ENCODE measurements at regions not wholly inside any gene's neighbourhood (a gene's known extent, or its start where the extent isn't known, plus 50 kb on each side); places are given as distances from the start of the nearest gene placed in this dataset.

DNA sequence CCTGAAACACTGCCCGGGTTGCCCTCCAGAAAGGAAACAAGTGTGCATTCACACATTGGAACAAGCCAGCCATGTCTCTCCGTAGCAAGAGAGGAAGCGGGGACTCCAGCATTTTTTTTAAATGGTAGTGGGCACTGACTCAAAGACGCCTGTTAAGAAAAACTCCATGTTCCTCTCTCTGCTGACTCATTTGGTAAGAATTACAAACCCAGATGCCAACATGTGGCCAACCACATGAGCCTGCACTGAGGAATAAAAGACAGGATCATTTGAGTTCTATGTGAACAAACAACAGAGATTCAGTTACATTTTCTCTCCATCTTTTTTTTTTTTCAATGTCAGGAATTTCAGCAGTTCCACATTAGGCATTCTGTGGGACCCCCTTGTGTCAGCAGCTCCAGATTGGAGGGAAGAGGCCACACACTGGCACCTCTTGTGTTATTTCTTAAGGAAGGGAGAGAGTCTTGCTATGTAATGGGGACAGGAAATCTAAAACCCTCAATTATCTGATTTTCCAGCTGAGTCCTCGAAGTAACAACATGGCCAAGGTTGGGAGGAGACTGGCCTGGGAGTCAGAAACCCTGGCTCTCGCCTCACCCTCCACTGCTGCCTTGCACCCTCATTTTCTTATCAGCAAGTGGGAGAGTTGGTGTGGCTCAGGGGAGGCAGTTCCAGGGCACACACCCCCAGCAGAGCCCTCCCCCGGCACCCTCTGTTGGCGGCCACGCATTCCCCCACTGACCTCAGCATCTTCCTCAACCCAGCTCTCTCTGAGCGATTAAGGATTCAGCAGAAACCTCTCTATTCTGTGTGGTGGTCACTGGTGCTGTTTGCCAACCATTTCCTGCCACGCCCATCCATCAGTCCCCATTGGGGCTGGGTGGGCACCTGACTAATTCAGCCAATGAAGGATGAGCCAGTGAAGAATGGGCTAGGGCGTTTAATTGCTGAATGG lies 173.0 kb downstream of the FOXL1 start:
- DNase-seq = no peak

DNA sequence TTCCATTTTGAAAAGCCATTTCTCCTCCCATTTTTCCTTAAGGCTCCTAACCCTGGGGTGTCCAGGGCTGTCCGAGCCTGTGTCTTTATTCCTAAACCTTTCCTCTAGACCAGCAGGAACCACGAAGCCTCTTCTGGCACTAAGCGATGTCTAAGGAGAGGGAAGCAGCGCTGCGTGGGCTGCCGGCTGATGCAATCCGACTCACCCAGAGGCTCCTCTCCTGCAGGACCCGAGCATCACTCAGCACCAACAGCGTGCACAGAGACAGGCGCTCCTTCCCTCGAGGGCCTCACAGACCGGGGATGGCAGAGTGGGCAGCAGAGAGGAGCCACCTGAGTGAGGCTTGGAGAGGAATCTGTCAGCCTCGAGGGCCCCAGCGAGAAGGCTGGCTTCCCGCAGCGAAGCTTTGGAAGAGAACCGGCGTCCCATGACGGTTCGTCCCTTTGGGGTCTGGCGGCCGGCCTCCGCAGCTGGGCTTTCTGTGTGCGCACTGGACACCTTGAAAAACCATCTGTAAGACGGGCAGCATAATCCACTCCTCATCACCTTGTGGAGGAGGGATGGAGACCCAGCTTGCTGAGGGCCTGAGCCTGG lies 174.3 kb downstream of the FOXL1 start:
- no peak for DNase-seq

DNA sequence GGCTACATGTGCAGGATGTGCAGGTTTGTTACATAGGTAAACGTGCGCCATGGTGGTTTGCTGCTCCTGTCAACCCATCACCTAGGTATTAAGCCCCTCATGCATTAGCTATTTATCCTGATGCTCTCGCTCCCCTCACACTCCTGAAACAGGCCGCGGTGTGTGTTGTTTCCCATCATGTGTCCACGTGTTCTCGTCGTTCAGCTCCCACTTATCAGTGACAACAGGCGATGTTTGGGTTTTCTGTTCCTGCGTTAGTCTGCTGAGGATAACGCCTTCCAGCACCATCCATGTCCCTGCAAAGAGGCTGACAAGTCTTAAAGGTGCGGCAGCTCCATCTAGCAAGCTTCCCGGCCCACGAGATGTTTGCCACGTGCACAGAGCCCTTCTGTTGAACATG lies 175.1 kb downstream of the FOXL1 start:
- no peak for DNase-seq

DNA sequence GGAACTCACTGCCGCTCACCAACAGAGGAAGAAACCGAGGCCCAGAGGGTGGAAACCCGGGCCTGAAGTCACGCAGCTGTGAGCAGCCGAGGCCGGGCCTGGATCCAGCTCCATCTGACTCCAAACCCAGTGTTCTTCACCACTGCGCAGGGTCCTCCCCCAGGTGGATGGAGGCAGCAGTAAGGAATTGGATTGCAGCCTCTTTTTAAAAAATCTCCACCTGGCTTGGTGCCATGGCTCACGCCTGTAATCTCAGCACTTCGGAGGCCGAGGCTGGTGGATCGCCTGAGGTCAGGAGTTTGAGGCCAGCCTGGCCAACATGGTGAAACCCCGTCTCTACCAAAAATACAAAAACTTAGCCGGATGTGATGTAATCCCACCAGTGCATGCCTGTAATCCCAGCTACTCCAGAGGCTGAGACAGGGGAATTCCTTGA lies 177.2 kb downstream of the FOXL1 start:
- no peak for DNase-seq

- DNase-seq = no peak
Measured at GRCh38 chr16:86756882-86757703, 178.7 kb downstream of the FOXL1 start.

- DNase-seq = no peak
Measured at GRCh38 chr16:86757704-86758040, 179.3 kb downstream of the FOXL1 start.

- no peak for DNase-seq
Measured at GRCh38 chr16:86758932-86759331, 180.6 kb downstream of the FOXL1 start.

DNA sequence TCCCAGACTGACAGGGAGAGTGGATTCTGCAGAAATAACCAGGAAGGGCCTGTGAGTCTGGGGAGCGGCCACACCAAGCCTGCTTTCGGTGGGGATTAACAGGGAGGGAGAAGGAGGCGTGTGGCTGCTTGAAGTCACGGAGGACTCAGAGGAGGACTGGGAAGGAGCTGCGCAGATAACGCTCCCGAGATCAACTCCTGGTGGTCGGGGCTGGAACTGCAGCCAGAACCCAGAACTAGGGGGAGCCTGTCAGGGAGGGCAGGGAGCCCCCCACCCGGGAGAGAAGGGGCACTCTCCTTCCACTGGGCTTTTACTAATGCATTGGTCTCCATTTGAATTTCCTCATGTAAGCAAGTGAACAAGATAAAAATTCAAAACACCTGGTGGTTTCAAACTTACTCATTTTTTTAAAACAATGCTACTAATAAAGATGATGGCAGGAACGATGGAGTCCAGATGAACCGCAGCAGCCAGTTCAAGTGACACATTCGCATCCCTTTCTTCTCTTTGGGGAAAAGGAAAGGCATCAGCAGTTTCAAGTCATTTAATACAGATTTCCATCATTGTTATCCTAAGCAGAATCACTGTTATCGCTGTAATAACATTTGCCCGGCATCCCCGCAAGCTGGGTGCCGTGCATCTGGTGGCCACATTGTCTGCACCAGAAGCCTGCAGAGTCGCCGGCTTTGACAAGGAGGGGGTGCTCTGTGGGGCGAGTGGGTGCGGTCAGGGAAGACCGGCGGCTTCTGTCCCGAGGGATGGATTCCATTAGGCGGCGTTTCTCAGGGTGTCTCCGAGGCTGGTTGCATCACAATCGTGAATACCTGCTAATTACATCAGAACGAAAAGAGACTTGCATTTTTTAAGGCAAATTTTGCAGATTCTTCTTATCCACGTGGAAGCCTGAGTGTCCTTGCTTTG lies 183.0 kb downstream of the FOXL1 start:
- DNase-seq = peak in 2 of 5 donors; percentile 17 to 26

- no peak for DNase-seq
Measured at GRCh38 chr16:86762095-86762494, 183.7 kb downstream of the FOXL1 start.

- no peak for DNase-seq
Measured at GRCh38 chr16:86763819-86764218, 185.5 kb downstream of the FOXL1 start.

GRCh38 chr16:86764551-86764950 lies 186.2 kb downstream of the FOXL1 start:
- no peak for DNase-seq

DNA sequence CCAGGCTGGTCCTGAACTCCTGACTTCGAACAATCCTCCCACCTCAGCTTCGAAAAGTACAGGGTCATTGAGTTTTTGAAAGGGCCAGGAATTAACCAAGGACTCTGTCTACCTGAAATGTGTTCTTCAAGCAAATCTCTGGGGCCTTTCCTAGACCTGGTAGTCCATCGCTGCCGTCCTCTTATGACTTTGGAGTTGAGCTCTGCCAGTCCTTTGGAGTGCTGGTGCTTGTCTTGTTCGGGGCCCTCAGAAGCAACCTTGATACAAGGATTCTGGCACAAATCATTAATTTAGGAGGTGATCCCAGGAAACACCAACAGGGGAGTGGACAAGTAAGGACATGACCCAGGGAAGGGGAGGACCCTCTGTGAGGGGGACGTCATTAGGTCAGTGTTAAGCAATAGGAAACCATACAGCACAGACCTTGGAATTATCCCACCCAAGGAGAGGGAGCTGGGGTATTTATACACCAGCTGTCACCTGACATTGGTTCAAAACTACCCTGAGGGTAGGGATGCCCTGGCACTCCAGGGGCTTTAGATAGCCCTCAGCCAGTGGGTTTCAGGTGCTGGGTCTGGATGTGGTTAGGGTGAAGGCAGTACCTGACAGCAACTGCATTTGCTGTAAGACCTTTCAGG lies 187.2 kb downstream of the FOXL1 start:
- DNase-seq = no peak

DNA sequence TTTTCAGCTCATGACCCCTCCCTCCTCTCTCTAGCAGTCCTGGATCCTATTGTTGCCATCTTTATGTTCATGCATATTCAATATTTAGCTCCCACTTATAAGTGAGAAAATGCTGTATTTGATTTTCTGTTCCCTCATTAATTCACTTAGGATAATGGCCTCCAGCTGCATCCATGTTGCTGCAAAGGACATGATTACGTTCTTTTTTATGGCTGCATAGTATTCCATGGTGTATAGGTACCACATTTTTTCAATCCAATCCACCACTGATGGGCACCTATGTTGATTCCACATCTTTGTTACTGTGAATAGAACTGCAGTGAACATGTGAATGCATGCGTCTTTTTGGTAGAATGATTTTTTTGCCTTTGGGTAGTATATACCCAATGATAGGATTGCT lies 188.4 kb downstream of the FOXL1 start:
- no peak for DNase-seq

DNA sequence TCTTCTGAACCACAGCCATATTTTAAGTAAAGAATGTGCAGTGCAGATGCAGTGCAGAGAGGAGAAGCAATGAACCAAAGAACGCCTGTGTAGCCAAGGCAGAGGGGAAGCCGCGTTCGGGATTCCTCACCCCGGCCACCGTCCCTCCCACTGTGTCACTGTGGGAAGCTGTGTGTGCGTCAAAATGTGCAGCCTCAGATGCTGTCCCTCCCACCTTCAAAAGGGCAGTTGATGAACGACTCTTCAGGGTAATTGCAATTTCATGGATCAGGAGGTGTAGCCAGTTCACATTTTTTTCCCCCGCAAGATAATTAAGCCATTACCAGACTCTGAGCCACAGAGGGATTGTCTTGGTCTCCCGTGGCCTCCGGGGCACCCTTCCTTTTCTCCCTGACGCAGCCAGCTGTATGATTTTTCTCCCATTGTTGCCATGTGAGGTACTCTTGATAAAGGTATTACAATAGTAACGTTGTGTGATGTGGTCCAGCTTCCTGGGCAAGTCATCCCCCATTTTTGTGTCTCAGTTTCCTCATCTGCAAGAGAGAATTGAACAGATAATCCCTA lies 190.0 kb downstream of the FOXL1 start:
- no peak for DNase-seq

- DNase-seq = no peak
Measured at GRCh38 chr16:86768999-86769398, 190.7 kb downstream of the FOXL1 start.

DNA sequence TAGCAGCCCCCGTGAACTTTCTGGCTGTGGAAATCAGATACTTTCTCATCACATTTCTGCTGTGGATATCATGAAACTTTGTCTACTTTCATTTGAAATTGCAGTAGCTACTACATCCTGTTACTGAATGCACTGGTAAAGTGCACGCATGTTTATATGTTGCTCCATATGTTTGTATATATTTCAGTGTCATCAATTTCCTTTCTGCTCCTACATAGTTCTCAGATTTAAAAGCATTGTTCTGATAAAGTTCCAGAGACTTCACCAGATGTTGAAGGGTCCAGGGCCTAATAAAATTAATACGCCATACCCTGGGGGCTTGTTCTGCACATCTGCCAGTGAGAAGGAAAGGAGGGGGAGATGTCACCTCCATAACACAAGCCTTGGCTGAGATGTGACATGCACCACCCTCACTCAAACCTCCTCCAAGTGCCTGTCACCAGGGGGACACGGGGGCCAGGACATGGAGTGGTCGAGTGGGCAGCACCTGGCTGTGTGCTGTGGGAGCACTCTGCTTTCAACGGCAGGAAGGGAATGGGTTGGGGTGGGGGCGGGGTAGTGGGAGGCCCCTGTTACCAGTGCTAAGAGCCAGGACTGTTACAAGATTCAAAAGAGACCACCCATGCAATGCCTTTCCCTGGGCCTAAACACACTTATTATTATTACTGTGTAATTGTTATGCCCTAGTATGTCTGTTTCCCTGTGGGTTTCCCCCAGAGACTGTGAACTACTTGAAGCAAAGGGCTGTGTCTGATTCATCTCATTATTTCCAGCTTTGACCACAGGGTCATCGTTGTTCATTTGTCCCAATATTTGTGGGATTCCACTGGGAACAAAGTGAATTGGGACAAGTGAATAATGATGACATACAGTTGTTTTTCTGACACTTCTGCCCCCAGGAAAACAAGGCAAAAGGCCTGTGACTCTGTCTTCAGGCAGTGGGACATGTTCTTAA lies 193.4 kb downstream of the FOXL1 start:
- no peak for DNase-seq

- no peak for DNase-seq
Measured at GRCh38 chr16:86772671-86773353, 194.5 kb downstream of the FOXL1 start.

DNA sequence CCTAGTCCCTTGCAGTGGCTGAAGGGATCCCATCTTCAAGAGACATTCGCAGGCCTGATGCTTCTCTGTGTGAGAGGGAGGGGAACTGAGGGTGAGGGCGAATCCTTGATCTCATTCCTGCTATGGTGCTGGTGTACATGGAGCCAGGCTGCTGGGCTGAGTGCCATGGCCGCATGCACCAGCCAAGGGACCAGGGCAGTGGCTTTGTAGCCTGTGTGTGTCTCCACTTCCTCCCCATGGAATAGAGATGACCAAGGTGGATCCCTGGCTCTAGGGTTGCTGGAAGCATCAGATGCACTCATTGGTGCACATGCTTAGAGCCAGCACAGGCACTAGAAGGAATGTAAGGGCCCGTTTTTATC lies 195.0 kb downstream of the FOXL1 start:
- DNase-seq = no peak

DNA sequence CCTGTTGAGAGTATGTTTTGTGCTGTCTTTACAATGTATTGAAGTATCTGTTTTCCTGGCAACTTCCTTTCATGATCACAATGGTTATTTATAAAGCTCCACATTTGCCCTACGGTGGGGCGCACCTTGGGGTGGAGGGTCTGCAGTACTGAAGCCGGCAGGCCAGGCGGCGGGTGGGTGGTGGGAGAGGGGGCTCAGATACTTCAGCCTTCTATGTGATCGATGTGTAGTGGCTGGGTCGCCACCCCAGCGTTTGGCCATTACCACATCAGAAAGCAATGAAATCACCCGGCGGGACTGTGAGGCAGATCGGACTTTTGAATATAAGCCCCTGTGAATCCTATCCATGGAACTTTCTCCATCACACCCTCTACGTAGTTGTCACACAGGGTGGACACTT lies 196.6 kb downstream of the FOXL1 start:
- no peak for DNase-seq

DNA sequence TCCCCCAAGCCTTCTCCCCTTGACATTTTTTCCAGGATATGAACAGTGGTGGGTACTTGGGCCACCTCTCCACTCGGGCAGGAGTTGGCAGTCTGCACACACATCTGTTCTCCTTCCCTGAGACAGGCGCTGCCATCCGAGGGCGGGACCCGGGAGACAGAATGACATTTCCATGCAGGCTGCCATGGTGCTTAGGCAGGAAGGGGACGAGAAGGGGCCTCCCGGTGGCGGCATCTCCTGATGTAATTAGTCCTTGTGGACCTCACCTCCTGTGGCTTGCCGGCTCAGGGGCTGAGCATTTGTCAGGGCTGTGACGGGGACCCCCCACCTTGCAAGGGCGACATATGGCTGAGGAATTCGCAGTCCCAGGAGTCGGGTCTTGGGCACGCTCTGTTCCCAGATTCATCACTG lies 197.2 kb downstream of the FOXL1 start:
- no peak for DNase-seq

Measured in T-helper 1 cell (primary cell).